ENCODE measurements at regions not wholly inside any gene's neighbourhood (a gene's known extent, or its start where the extent isn't known, plus 50 kb on each side); places are given as distances from the start of the nearest gene placed in this dataset.

GRCh38 chr18:24659827-24660720 is 199.6 kb downstream of the HRH4 start:
- no peak for TF ChIP-seq RARB (CRISPR knock-in tag; IDR thresholded peaks at IDR 0.05)
- no peak for TF ChIP-seq ARNTL (CRISPR knock-in tag; IDR thresholded peaks at IDR 0.05; ENCODE audit: borderline replicate concordance, low read depth)
- no peak for TF ChIP-seq CREB5 (CRISPR knock-in tag; IDR thresholded peaks at IDR 0.05; ENCODE audit: low read depth)
- no peak for TF ChIP-seq GLIS3 (CRISPR knock-in tag; IDR thresholded peaks at IDR 0.05)

Measured in SK-N-SH treated with all-trans-retinoic acid at 6 μM for 48 hours (cell line).